Keratinocyte (primary cell): ENCODE measurements at regions not wholly inside any gene's neighbourhood (a gene's known extent, or its start where the extent isn't known, plus 50 kb on each side); places are given as distances from the start of the nearest gene placed in this dataset.

ENCODE experiments used
- DNase-seq: peaks from one replicate; pipeline ENCODE4 v3.0.0-alpha.2; 2011; ENCODE audit warnings: low read depth, missing footprints, low spot score
- FAIRE-seq: peaks from 2 replicates; lab custom pipeline; 2011; peaks lifted over from hg19 to GRCh38; lab: Jason Lieb, UNC
- H2AFZ ChIP-seq: 2 replicates; pipeline ENCODE4 v1.6.0; 2012; ENCODE audit warnings: low read length, control low read depth, inconsistent platforms; ENCODE audit not compliant: control insufficient read depth
- H3K27ac ChIP-seq: 2 replicates; pipeline ENCODE4 v1.5.1; 2011; ENCODE audit warnings: low read length; ENCODE audit not compliant: control insufficient read depth, insufficient read depth
- H3K27me3 ChIP-seq: 3 replicates; pipeline ENCODE4 v1.6.0; 2011; ENCODE audit warnings: low read length; ENCODE audit not compliant: control insufficient read depth, insufficient read depth; ENCODE audit errors: extremely low read depth
- H3K36me3 ChIP-seq, 2 experiments: 2 replicates in 1 of 2; 3 replicates in 1 of 2; pipeline ENCODE4 v1.5.1; 2011; ENCODE audit warnings: low read length in 2 of 2, mild to moderate bottlenecking in 1 of 2; ENCODE audit not compliant: control insufficient read depth in 2 of 2, insufficient read depth in 2 of 2; ENCODE audit errors: extremely low read depth in 1 of 2
- H3K4me1 ChIP-seq: 3 replicates; pipeline ENCODE4 v1.5.1; 2011; ENCODE audit warnings: low read length; ENCODE audit not compliant: control insufficient read depth, insufficient read depth; ENCODE audit errors: extremely low read depth
- H3K4me2 ChIP-seq: 3 replicates; pipeline ENCODE4 v1.6.0; 2011; ENCODE audit warnings: low read depth, low read length; ENCODE audit not compliant: control insufficient read depth, insufficient read depth; ENCODE audit errors: extremely low read depth
- H3K4me3 ChIP-seq, 3 experiments: fragments of 200-600 bp in 1 of 3; sonication (generic) in 1 of 3; 2 replicates in 2 of 3; 3 replicates in 1 of 3; pipeline ENCODE4 v1.5.1; 2011 to 2016; ENCODE audit warnings: low read length in 3 of 3, mild to moderate bottlenecking in 3 of 3, control low read depth in 2 of 3, inconsistent platforms in 1 of 3, low read depth in 1 of 3, mixed read lengths in 1 of 3, mixed run types in 1 of 3, moderate library complexity in 1 of 3; ENCODE audit not compliant: control insufficient read depth in 2 of 3, insufficient read depth in 2 of 3; ENCODE audit errors: extremely low read depth in 1 of 3
- H3K79me2 ChIP-seq: 2 replicates; pipeline ENCODE4 v1.6.0; 2012; ENCODE audit warnings: low read length; ENCODE audit not compliant: control insufficient read depth, insufficient read depth
- H3K9ac ChIP-seq: 3 replicates; pipeline ENCODE4 v1.6.0; 2011; ENCODE audit warnings: low read length; ENCODE audit not compliant: control insufficient read depth, insufficient read depth; ENCODE audit errors: extremely low read depth
- H3K9me1 ChIP-seq: 3 replicates; pipeline ENCODE4 v1.6.0; 2011; ENCODE audit warnings: low read length; ENCODE audit not compliant: control insufficient read depth, insufficient read depth; ENCODE audit errors: extremely low read depth
- H3K9me3 ChIP-seq: 2 replicates; pipeline ENCODE4 v1.5.1; 2012; ENCODE audit warnings: low read depth, low read length; ENCODE audit not compliant: control insufficient read depth
- H4K20me1 ChIP-seq: 3 replicates; pipeline ENCODE4 v1.6.0; 2011; ENCODE audit warnings: low read length; ENCODE audit not compliant: control insufficient read depth, insufficient read depth; ENCODE audit errors: extremely low read depth
- CTCF ChIP-seq, 3 experiments: IDR thresholded peaks in 1 of 3; conservative IDR thresholded peaks in 1 of 3; optimal IDR thresholded peaks in 1 of 3; 2 replicates in 2 of 3; 3 replicates in 1 of 3; pipeline versions ENCODE3 to v1.5.1; 2011; ENCODE audit warnings: low read length in 3 of 3, mild to moderate bottlenecking in 3 of 3, moderate library complexity in 2 of 3, control low read depth in 1 of 3, inconsistent platforms in 1 of 3; ENCODE audit not compliant: insufficient read depth in 2 of 3; ENCODE audit errors: extremely low read depth in 1 of 3
- EZH2 ChIP-seq: IDR thresholded peaks from one replicate; pipeline ENCODE4 v1.6.1; 2012; ENCODE audit warnings: inconsistent platforms, mild to moderate bottlenecking, low read length, moderate library complexity
- dilution Hi-C: fragments of 300-500 bp; cut with MboI; formaldehyde crosslinking; loops from one replicate; pipeline ENCODE4 v1.7.0; 2020; ENCODE audit warnings: low sequenced_read_pairs; ENCODE audit not compliant: extremely low pct_ligation_motif_present

GRCh38 chr18:34976899-34977837 is 64.0 kb upstream of the MAPRE2 start:
- H3K4me3 ChIP-seq, result peak overlapping the region; percentile 43 to 77 (median 58)
- no peak for TF ChIP-seq CTCF (optimal IDR thresholded peaks at IDR 0.05 in 1 of 3, IDR thresholded peaks at IDR 0.05 in 1 of 3, conservative IDR thresholded peaks at IDR 0.05 in 1 of 3; ENCODE audit: extremely low read depth in 1 of 3, insufficient read depth in 2 of 3, low read length in 3 of 3)
- TF ChIP-seq EZH2, result peak; percentile 54
- H3K9ac ChIP-seq, result peak overlapping the region; percentile 33
- no peaks in the 10 kb centered on the region for H3K36me3 ChIP-seq
- no peaks in the 10 kb centered on the region for H3K9me3 ChIP-seq
- peaks cover 27% of the 10 kb centered on the region for H3K4me1 ChIP-seq
- FAIRE-seq (no peak), DNase-seq (no peak)
- no peaks in the 10 kb centered on the region for H4K20me1 ChIP-seq
- no peaks in the 10 kb centered on the region for H3K9me1 ChIP-seq
- dilution Hi-C loops, result no loop called here
- peaks cover 39% of the 10 kb centered on the region for H3K27me3 ChIP-seq
- no peak overlapping the region for H3K27ac ChIP-seq
- H3K4me2 ChIP-seq, result peak overlapping the region; percentile 92
- peak overlapping the region; percentile 51 for H2AFZ ChIP-seq
- H3K79me2 ChIP-seq, result no peaks in the 10 kb centered on the region

GRCh38 chr18:34977838-34978532 is 63.2 kb upstream of the MAPRE2 start:
- H3K9ac ChIP-seq, result peak overlapping the region; percentile 33
- H3K36me3 ChIP-seq, result no peaks in the 10 kb centered on the region
- DNase-seq (no peak), FAIRE-seq (no peak)
- H3K79me2 ChIP-seq, result no peaks in the 10 kb centered on the region
- peak overlapping the region; percentile 51 for H3K27ac ChIP-seq
- H2AFZ ChIP-seq, result peak overlapping the region; percentile 51
- H3K4me2 ChIP-seq, result peak overlapping the region; percentile 92
- no peaks in the 10 kb centered on the region for H3K9me3 ChIP-seq
- no peaks in the 10 kb centered on the region for H4K20me1 ChIP-seq
- H3K4me3 ChIP-seq, result peak overlapping the region; percentile 43 to 77 (median 58)
- dilution Hi-C loops, result no loop called here
- peaks cover 37% of the 10 kb centered on the region for H3K27me3 ChIP-seq
- H3K4me1 ChIP-seq, result peaks cover 27% of the 10 kb centered on the region
- H3K9me1 ChIP-seq, result no peaks in the 10 kb centered on the region
- TF ChIP-seq CTCF (optimal IDR thresholded peaks at IDR 0.05 in 1 of 3, IDR thresholded peaks at IDR 0.05 in 1 of 3, conservative IDR thresholded peaks at IDR 0.05 in 1 of 3; ENCODE audit: extremely low read depth in 1 of 3, insufficient read depth in 2 of 3, low read length in 3 of 3) (no peak), EZH2 (no peak)
